GM12878 (cell line): ENCODE measurements at regions not wholly inside any gene's neighbourhood (a gene's known extent, or its start where the extent isn't known, plus 50 kb on each side); places are given as distances from the start of the nearest gene placed in this dataset.

Experiments
- ATAC-seq: fragments of 200-7000 bp; cut with Tn5 transposase; 3 replicates; pipeline ENCODE4 v1.9.1; 2020; ENCODE audit warnings: mild to moderate bottlenecking, moderate library complexity
- BruUV-seq: library from RNA; stranded (reverse); fragments of 400-500 nt; replicated peaks from 2 replicates; lab custom pipeline; 2021; lab: Mats Ljungman, UMichigan
- CTCF ChIA-PET: fragments of 300-600 bp; sonication (Branson Sonifier 250); formaldehyde crosslinking; extraction: SDS; loops from one replicate; lab custom pipeline; 2021; ENCODE audit warnings: inconsistent platforms; lab: Yijun Ruan, JAX
- POLR2A ChIA-PET: fragments of 350-600 bp; formaldehyde crosslinking; extraction: SDS; loops from one replicate; lab custom pipeline; 2021; ENCODE audit warnings: inconsistent platforms; lab: Charles Lee
- RAD21 ChIA-PET: fragments of 300-600 bp; sonication (Branson Sonifier 250); formaldehyde crosslinking; loops from one replicate; lab custom pipeline; 2023; ENCODE audit warnings: antibody characterized with exemption; ENCODE audit not compliant: unreplicated experiment; lab: Charles Lee
- SMC1A ChIA-PET: fragments of 300-600 bp; sonication (Branson Sonifier 250); formaldehyde crosslinking; loops from one replicate; lab custom pipeline; 2023; ENCODE audit not compliant: unreplicated experiment, uncharacterized antibody; lab: Charles Lee
- DNase-seq: peaks from one replicate; pipeline ENCODE4 v3.0.0-alpha.2; 2011; ENCODE audit warnings: low read depth, low spot score
- FAIRE-seq: peaks from 3 replicates; lab custom pipeline; 2011; peaks lifted over from hg19 to GRCh38; lab: Jason Lieb, UNC
- H2AFZ ChIP-seq: 2 replicates; pipeline ENCODE4 v1.6.0; 2011; ENCODE audit warnings: low read depth, low read length, control low read depth; ENCODE audit not compliant: control insufficient read depth
- H3K27ac ChIP-seq: 2 replicates; pipeline ENCODE4 v1.5.1; 2011; ENCODE audit warnings: control low read depth; ENCODE audit not compliant: control insufficient read depth, insufficient read depth
- H3K27me3 ChIP-seq, 2 experiments: replicated peaks in 1 of 2; 2 replicates each; pipeline versions ENCODE4 v1.6.0 to v1.6.1; 2011; ENCODE audit warnings: low read length in 1 of 2; ENCODE audit not compliant: control insufficient read depth in 2 of 2, insufficient read depth in 2 of 2
- H3K36me3 ChIP-seq, 2 experiments: 2 replicates each; pipeline ENCODE4 v1.5.1; 2011; ENCODE audit warnings: low read length in 1 of 2; ENCODE audit not compliant: control insufficient read depth in 2 of 2, insufficient read depth in 2 of 2
- H3K4me1 ChIP-seq: 2 replicates; pipeline ENCODE4 v1.6.1; 2011; ENCODE audit warnings: mild to moderate bottlenecking, low read length, moderate library complexity, mixed read lengths; ENCODE audit not compliant: control insufficient read depth, insufficient read depth
- H3K4me2 ChIP-seq: 2 replicates; pipeline ENCODE4 v1.6.0; 2011; ENCODE audit warnings: control low read depth; ENCODE audit not compliant: control insufficient read depth, insufficient read depth
- H3K4me3 ChIP-seq: fragments of 200-600 bp; sonication (generic); 2 replicates; pipeline ENCODE4 v1.5.1; 2016
- H3K79me2 ChIP-seq: 2 replicates; pipeline ENCODE4 v1.6.0; 2011; ENCODE audit warnings: low read length; ENCODE audit not compliant: control insufficient read depth, insufficient read depth
- H3K9ac ChIP-seq: 2 replicates; pipeline ENCODE4 v1.8.0; 2011; ENCODE audit warnings: low read length, control low read depth, mixed read lengths; ENCODE audit not compliant: control insufficient read depth, insufficient read depth
- H3K9me3 ChIP-seq: replicated peaks from 3 replicates; pipeline ENCODE4 v1.5.1; 2011; ENCODE audit warnings: mild to moderate bottlenecking, low read length; ENCODE audit not compliant: control insufficient read depth, insufficient read depth
- H4K20me1 ChIP-seq: 2 replicates; pipeline ENCODE4 v1.6.0; 2011; ENCODE audit not compliant: control insufficient read depth, insufficient read depth
- NFYA ChIP-seq: IDR thresholded peaks from 2 replicates; pipeline ENCODE4 v1.6.1; 2011; ENCODE audit warnings: low read depth, mild to moderate bottlenecking, low read length, improper control_type of control experiment, borderline replicate concordance
- NR2C1 ChIP-seq: fragments of 450-650 bp; IDR thresholded peaks from 2 replicates; pipeline ENCODE4 v1.6.1; 2017; ENCODE audit warnings: antibody characterized with exemption, mild to moderate bottlenecking, moderate library complexity
- POLR2AphosphoS5 ChIP-seq: IDR thresholded peaks from 2 replicates; pipeline ENCODE4 v1.6.1; 2011; ENCODE audit warnings: mild to moderate bottlenecking, low read length, inconsistent platforms
- RELA ChIP-seq: fragments of 450-650 bp; IDR thresholded peaks from 2 replicates; pipeline ENCODE4 v1.8.0; 2014; ENCODE audit warnings: borderline replicate concordance; ENCODE audit not compliant: partially characterized antibody
- SMC3 ChIP-seq: IDR thresholded peaks from 2 replicates; pipeline ENCODE4 v1.6.1; 2011; ENCODE audit warnings: low read length, improper control_type of control experiment, borderline replicate concordance
- SREBF2 ChIP-seq: IDR thresholded peaks from 2 replicates; pipeline ENCODE4 v1.6.1; 2012; ENCODE audit warnings: mild to moderate bottlenecking, low read length
- SRF ChIP-seq, 2 experiments: IDR thresholded peaks; 2 replicates each; pipeline ENCODE4 v1.6.1; 2011; ENCODE audit warnings: low read depth in 2 of 2, low read length in 2 of 2, mild to moderate bottlenecking in 1 of 2, moderate library complexity in 1 of 2
- SUPT20H ChIP-seq: IDR thresholded peaks from 2 replicates; pipeline ENCODE4 v1.6.1; 2011; ENCODE audit warnings: low read depth, mild to moderate bottlenecking, low read length, moderate library complexity, borderline replicate concordance; ENCODE audit not compliant: control insufficient read depth
- ZNF217 ChIP-seq: fragments of 450-650 bp; IDR thresholded peaks from 2 replicates; pipeline ENCODE4 v1.6.1; 2017; ENCODE audit warnings: antibody characterized with exemption, mild to moderate bottlenecking
- ZSCAN29 ChIP-seq: fragments of 450-650 bp; IDR thresholded peaks from 2 replicates; pipeline ENCODE4 v1.6.1; 2017; ENCODE audit warnings: mild to moderate bottlenecking, moderate library complexity
- WGBS: methylation state at CpG from one replicate; pipeline ENCODE4 v1.1.6; 2016; ENCODE audit warnings: low lambda C conversion rate; ENCODE audit not compliant: insufficient replicate concordance, insufficient coverage; ENCODE audit errors: missing lambda C conversion rate; 5-methylcytosine and 5-hydroxymethylcytosine counted together
- in situ Hi-C: fragments of 300-500 bp; cut with MboI; formaldehyde crosslinking; loops from 9 replicates; pipeline ENCODE4 v1.14.3; 2018; ENCODE audit warnings: mixed read lengths
- intact Hi-C: fragments of 100-400 bp; cut with micrococcal nuclease; formaldehyde crosslinking; loops from one replicate; pipeline ENCODE4 v1.14.2; 2022; ENCODE audit not compliant: unreplicated experiment
- TF ChIP-seq, protein P1 (sequence below): fragments of 450-650 bp; IDR thresholded peaks from 2 replicates; pipeline ENCODE4 v1.6.1; 2016; ENCODE audit warnings: mild to moderate bottlenecking
- TF ChIP-seq, protein P2 (sequence below): IDR thresholded peaks from 2 replicates; pipeline ENCODE4 v1.6.1; 2012; ENCODE audit warnings: improper control_type of control experiment, low read depth, low read length; ENCODE audit not compliant: insufficient replicate concordance

DNA sequence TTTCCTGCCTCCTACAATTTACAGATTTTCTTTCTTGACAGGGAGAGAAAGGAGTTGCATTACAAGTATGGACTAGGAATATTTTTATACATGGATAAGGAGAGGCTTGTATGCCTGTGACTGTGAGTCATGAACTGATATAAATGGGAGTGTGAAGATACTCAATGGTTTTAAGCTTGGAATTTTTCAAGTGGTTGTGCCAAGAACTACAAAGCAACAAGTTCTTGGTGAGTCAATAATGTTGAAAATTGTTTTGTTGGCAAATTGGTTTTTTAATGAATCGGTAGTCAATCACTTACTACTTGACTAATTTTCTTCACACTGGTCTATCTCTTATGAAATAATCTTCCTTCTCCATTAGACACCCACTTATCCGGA, 58.9 kb upstream of the HMGA2 start:
- H4K20me1 ChIP-seq = no peaks in the 10 kb centered on the region
- no peak for TF ChIP-seq NFYA
- no peak for TF ChIP-seq ZSCAN29
- no peak for TF ChIP-seq ZNF217
- TF ChIP-seq SREBF2 = no peak
- TF ChIP-seq SRF (IDR thresholded peaks at IDR 0.05; ENCODE audit: low read depth in 2 of 2, low read length in 2 of 2) = no peak
- no peak for TF ChIP-seq NR2C1
- TF ChIP-seq POLR2AphosphoS5 = no peak
- TF ChIP-seq SUPT20H = no peak
- no peak for TF ChIP-seq SMC3
- TF ChIP-seq, protein P1, sequence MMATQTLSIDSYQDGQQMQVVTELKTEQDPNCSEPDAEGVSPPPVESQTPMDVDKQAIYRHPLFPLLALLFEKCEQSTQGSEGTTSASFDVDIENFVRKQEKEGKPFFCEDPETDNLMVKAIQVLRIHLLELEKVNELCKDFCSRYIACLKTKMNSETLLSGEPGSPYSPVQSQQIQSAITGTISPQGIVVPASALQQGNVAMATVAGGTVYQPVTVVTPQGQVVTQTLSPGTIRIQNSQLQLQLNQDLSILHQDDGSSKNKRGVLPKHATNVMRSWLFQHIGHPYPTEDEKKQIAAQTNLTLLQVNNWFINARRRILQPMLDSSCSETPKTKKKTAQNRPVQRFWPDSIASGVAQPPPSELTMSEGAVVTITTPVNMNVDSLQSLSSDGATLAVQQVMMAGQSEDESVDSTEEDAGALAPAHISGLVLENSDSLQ = no peak
- TF ChIP-seq, protein P2, sequence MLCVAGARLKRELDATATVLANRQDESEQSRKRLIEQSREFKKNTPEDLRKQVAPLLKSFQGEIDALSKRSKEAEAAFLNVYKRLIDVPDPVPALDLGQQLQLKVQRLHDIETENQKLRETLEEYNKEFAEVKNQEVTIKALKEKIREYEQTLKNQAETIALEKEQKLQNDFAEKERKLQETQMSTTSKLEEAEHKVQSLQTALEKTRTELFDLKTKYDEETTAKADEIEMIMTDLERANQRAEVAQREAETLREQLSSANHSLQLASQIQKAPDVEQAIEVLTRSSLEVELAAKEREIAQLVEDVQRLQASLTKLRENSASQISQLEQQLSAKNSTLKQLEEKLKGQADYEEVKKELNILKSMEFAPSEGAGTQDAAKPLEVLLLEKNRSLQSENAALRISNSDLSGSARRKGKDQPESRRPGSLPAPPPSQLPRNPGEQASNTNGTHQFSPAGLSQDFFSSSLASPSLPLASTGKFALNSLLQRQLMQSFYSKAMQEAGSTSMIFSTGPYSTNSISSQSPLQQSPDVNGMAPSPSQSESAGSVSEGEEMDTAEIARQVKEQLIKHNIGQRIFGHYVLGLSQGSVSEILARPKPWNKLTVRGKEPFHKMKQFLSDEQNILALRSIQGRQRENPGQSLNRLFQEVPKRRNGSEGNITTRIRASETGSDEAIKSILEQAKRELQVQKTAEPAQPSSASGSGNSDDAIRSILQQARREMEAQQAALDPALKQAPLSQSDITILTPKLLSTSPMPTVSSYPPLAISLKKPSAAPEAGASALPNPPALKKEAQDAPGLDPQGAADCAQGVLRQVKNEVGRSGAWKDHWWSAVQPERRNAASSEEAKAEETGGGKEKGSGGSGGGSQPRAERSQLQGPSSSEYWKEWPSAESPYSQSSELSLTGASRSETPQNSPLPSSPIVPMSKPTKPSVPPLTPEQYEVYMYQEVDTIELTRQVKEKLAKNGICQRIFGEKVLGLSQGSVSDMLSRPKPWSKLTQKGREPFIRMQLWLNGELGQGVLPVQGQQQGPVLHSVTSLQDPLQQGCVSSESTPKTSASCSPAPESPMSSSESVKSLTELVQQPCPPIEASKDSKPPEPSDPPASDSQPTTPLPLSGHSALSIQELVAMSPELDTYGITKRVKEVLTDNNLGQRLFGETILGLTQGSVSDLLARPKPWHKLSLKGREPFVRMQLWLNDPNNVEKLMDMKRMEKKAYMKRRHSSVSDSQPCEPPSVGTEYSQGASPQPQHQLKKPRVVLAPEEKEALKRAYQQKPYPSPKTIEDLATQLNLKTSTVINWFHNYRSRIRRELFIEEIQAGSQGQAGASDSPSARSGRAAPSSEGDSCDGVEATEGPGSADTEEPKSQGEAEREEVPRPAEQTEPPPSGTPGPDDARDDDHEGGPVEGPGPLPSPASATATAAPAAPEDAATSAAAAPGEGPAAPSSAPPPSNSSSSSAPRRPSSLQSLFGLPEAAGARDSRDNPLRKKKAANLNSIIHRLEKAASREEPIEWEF = no peak
- TF ChIP-seq RELA = no peak
- TF ChIP-seq, all 136 proteins: peak for 0
- Histone ChIP-seq H3K4me2 (no peak overlapping the region), H3K27ac (no peak overlapping the region), H3K79me2 (no peaks in the 10 kb centered on the region), H3K9ac (no peak overlapping the region), H3K4me1 (no peaks in the 10 kb centered on the region), H3K27me3 (no peaks in the 10 kb centered on the region; a peak in 1 of 4 replicates), H2AFZ (no peak overlapping the region), H3K9me3 (no peaks in the 10 kb centered on the region), H3K36me3 (no peaks in the 10 kb centered on the region), H3K4me3 (no peak overlapping the region)
- intact Hi-C loops (no loop called here), in situ Hi-C loops (no loop called here)
- DNase-seq (no peak), FAIRE-seq (no peak), ATAC-seq (no peak)
- no TSS peak for BruUV-seq
- ChIA-PET POLR2A (no interaction called here), RAD21 (no interaction called here), CTCF (interaction anchor here (0.6 to 0.7 kb wide), 2 partner anchors 145 to 160 kb away, joined by 3 read pairs; no protein-coding TSS in a partner anchor), SMC1A (no interaction called here)
- 63% methylated on average over 2 of the region's 2 CpGs for WGBS
